GM21367 (cell line): ENCODE measurements at regions not wholly inside any gene's neighbourhood (a gene's known extent, or its start where the extent isn't known, plus 50 kb on each side); places are given as distances from the start of the nearest gene placed in this dataset.

ENCODE experiments used
- ATAC-seq: cut with Tn5 transposase; IDR thresholded peaks from one replicate; pipeline ENCODE4 v1.9.1; 2021; ENCODE audit not compliant: unreplicated experiment

- no peak for ATAC-seq
These were observed 392.9 kb upstream of the WWC1 start for GRCh38 chr5:167898361-167899042.

DNA sequence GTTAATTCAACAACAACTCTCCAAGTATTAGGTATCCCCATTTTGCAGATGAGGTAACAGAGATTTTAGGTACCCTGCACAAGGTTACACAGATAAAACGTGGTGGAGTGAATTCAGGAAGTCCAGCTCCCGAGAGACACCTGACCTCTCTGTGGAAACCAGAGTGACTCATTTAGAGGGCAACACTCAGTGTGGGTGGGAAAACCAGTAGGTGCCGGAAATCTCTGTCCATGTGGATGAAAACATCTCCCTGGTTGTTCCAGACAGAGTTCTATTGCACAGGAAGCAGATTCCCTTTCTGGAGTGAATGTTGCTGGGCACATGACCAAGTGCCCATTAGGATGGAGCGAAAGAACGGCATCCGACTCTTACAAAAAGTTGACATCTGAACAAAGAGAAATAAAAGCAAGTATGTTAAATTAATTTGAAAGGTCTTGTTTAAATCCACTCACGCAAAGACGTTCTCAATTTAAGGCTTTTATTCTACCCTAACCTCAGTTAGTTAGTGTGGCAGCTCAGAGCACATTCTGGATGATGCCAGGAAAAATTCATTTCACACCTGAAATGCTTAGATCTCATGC is 391.9 kb upstream of the WWC1 start:
- no peak for ATAC-seq

- no peak for ATAC-seq
These were observed 391.0 kb upstream of the WWC1 start for GRCh38 chr5:167900340-167900935.

DNA sequence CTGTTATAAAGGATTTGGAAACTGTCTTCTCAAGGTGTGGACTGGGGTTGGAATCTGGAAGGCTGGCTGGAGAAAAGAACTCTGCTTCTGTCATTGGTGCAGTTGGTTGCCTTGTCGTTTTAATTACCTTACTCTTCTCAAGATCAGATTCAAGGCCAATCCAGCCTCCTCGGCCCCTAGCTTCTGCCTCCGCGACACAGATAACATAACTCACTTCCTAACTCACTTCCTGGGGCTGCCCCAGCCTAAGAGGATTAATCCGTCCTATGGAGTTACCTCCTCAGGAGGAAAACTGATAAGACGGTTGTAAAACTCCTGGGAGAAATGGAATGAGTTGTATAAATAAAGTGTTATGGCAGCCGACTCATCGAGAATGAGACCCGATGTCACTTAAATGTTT is 389.1 kb upstream of the WWC1 start:
- no peak for ATAC-seq

DNA sequence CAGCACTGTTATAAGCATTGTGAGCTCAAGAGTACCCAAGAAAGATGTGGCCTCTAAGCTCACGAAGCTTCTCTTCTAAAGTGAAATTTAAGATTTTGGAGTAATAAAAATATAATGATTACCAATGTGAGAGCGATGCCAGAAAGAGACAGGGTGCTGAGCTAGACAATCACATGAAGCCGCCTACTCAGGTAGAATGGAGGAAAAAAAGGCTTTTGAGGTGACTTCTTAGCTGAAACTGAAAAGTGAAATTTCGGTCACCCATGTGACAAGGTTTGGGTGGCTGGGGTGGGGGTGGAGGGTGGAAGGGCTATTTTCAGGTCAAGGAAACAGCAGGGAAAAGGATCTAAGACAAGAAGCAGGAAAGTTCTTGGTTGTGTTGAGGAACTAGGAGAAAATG is 388.2 kb upstream of the WWC1 start:
- ATAC-seq: no peak

- ATAC-seq: no peak
These were observed 387.8 kb upstream of the WWC1 start for GRCh38 chr5:167903659-167904058.

- ATAC-seq: no peak
These were observed 385.3 kb upstream of the WWC1 start for GRCh38 chr5:167905919-167906853.

GRCh38 chr5:167908606-167909005 is 382.8 kb upstream of the WWC1 start:
- ATAC-seq: no peak

DNA sequence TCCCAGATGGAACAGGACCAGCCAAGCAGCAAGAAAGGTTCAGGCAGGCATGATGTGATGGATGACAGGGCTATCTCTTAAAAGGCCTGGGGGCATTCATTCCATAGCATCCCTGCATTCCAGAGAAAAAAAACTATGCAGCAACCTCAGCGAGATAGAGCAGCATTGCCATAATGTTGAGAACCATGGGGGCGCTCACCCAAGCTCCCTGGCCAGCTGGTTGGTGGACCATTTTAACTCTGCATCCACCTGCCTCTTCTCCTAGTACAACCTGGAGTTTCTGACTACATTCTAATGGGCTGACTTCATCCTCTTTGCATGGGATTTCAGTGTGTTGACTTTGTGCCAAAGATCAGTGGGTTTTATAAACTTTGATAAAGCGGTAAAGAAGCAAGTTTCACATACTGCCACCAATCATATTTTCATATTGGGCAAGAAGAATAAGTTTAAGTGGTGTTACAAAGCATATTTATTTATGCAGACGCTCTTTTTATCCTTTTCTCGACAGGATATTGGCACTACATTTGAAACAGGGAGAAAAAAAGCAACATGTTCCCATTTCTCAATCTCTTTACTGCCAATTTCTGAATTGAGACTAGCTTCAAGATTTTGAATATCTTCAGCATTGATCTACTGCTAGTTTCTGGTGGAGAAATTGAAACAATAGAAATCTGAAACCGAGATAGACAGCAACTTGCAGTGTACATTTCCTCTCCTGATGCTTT is 378.3 kb upstream of the WWC1 start:
- ATAC-seq: no peak

- ATAC-seq: no peak
These were observed 376.2 kb upstream of the WWC1 start for GRCh38 chr5:167915237-167915636.

DNA sequence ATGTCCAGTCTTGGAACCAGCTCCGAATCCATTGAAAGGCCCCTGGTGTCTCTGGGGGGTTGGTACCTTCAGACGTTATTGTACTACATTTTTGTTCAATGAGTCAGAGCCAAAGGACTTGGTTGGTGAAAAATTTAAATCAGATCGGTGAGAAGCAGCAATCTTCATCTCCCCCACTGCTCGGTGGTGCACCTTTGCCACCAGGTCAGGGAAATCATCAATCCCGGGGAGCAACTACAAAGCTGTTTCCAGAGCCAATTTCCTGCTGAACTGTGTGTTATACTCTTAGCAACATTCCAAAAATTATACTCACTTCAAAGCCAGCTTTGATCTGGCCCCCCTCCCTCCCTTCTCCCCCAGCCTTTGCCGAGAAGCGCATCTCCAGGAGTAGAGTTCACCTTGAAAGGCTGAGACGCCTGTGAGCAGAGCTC is 375.2 kb upstream of the WWC1 start:
- ATAC-seq: no peak

- ATAC-seq: no peak
These were observed 374.7 kb upstream of the WWC1 start for GRCh38 chr5:167916706-167917105.

DNA sequence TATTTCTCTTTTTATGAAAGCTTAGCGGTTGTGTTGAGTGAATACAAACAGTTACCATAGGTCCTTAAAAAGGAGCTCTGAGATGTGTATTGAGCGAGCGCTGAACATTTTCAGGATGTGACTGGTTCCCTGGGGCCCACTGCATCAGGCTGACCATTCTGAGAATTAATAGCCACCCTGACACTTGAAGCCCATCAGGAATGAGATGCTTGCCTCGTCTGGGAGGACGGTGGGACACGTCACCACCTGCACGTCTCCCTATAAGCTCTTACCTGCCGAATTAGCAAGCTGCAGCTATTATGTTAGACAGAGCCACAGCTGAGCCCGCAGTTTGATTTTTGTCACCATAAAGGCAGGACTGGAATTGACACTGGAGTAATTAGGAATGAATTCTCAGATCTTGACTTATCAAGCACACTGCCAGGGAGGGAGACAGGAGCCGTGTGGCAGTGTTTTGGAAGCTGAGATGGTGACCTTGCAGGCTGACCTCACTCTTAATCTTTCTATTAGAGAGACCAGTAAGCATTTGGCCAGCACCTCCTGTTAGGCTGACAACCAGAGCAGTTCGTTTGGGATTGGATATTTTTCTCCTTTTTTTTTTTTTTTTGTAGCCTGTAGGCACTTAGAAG is 373.1 kb upstream of the WWC1 start:
- ATAC-seq: no peak

GRCh38 chr5:167918813-167919483 is 372.5 kb upstream of the WWC1 start:
- ATAC-seq: no peak

- no peak for ATAC-seq
These were observed 370.9 kb upstream of the WWC1 start for GRCh38 chr5:167920589-167920988.

GRCh38 chr5:167921796-167922195 is 369.6 kb upstream of the WWC1 start:
- no peak for ATAC-seq

- no peak for ATAC-seq
These were observed 368.0 kb upstream of the WWC1 start for GRCh38 chr5:167923396-167923795.

- no peak for ATAC-seq
These were observed 361.6 kb upstream of the WWC1 start for GRCh38 chr5:167929841-167930240.

DNA sequence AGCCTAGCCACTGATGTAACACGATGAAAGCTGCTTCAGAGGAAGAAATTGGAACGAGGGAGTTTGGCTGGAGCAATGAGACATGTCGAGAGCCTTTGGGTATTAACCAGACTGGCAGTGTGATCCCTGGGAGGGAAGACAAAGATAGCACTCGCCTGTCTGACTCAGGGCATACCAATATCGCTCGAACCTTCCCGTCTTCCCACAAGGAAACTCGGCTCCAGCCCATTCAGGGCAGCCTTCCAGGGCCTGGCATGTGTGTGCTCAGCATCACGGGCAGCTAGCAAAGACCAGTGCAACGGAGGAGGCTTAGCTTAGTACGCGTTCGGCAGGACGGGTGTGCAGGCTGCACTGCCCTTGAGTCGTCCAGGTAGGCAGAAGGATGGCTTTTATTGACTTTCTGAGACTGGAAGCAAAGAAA is 356.9 kb upstream of the WWC1 start:
- ATAC-seq: no peak

DNA sequence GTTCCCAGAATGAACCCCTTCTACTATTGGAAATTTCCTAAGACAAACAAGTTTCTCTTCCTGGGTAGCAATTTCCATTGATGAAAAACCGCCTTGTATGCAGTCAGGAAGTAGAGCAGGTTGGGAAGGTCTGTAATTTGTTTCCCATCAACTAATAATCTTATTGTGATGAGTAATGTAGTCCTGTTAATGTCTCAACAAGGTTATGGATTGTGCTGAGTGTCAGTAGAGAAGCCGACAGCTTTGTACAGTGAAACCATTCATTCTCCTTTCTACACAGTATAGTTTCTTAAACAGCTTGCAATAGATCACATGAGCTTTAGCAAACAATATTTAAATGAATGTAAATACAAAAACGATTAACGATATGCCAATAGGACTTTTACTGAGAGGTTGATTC is 355.4 kb upstream of the WWC1 start:
- ATAC-seq: no peak
